HepG2 (cell line): ENCODE measurements at regions not wholly inside any gene's neighbourhood (a gene's known extent, or its start where the extent isn't known, plus 50 kb on each side); places are given as distances from the start of the nearest gene placed in this dataset.
"Not testable (repeated sequence)": the region's sequence is repeated elsewhere in the genome, so short reads cannot be mapped to it uniquely, and the experiment has no call there.

Experiments used
- ATAC-seq: fragments of 200-7000 bp; cut with Tn5 transposase; 3 replicates; pipeline ENCODE4 v1.9.1; 2020; ENCODE audit warnings: mild to moderate bottlenecking, moderate library complexity
- BruUV-seq: library from RNA; stranded (reverse); fragments of 400-500 nt; replicated peaks from 2 replicates; lab custom pipeline; 2021; lab: Mats Ljungman, UMichigan
- CTCF ChIA-PET: fragments of 300-600 bp; formaldehyde crosslinking; extraction: SDS; loops from one replicate; lab custom pipeline; 2021; ENCODE audit warnings: low total read pairs, inconsistent platforms, low intra/inter-chr PET ratio; lab: Yijun Ruan, JAX
- POLR2A ChIA-PET: fragments of 350-600 bp; sonication (Branson Sonifier 250); formaldehyde crosslinking; loops from one replicate; lab custom pipeline; 2020; ENCODE audit warnings: antibody characterized with exemption, inconsistent platforms; lab: Yijun Ruan, JAX
- DNase-seq: peaks from one replicate; pipeline ENCODE4 v3.0.0-alpha.2; 2015; ENCODE audit warnings: low spot score
- FAIRE-seq: peaks from 3 replicates; lab custom pipeline; 2011; peaks lifted over from hg19 to GRCh38; lab: Jason Lieb, UNC
- H2AFZ ChIP-seq: one replicate; pipeline ENCODE4 v1.6.1; 2011; ENCODE audit warnings: low read length, inconsistent platforms
- H3K27ac ChIP-seq: fragments of 300-600 bp; 3 replicates; pipeline ENCODE4 v1.8.0; 2011; ENCODE audit warnings: mixed run types, mild to moderate bottlenecking, mixed read lengths, low read length, inconsistent platforms; ENCODE audit not compliant: insufficient read depth; ENCODE audit errors: extremely low read length
- H3K27me3 ChIP-seq, 2 experiments: fragments of 200-600 bp in 1 of 2; 2 replicates in 1 of 2; 3 replicates in 1 of 2; pipeline versions ENCODE4 v1.6.0 to v1.8.0; 2011; ENCODE audit warnings: low read length in 2 of 2, mild to moderate bottlenecking in 2 of 2, moderate library complexity in 2 of 2, inconsistent platforms in 1 of 2; ENCODE audit not compliant: insufficient read depth in 2 of 2, control insufficient read depth in 1 of 2
- H3K36me3 ChIP-seq, 2 experiments: fragments of 200-600 bp in 1 of 2; replicated peaks in 1 of 2; 2 replicates in 1 of 2; 3 replicates in 1 of 2; pipeline versions ENCODE4 v1.5.1 to v1.8.0; 2011; ENCODE audit warnings: low read length in 2 of 2, inconsistent platforms in 1 of 2; ENCODE audit not compliant: insufficient read depth in 2 of 2, control insufficient read depth in 1 of 2
- H3K4me1 ChIP-seq: 2 replicates; pipeline ENCODE4 v1.5.1; 2012; ENCODE audit warnings: low read length, inconsistent platforms; ENCODE audit not compliant: insufficient read depth
- H3K4me2 ChIP-seq: 2 replicates; pipeline ENCODE4 v1.6.0; 2011; ENCODE audit warnings: low read depth, low read length, inconsistent platforms
- H3K4me3 ChIP-seq, 3 experiments: fragments of 200-600 bp in 1 of 3; sonication (generic), shearing (Covaris generic) in 1 of 3; replicated peaks in 1 of 3; 2 replicates each; pipeline ENCODE4 v1.5.1; 2011 to 2016; ENCODE audit warnings: low read length in 3 of 3, inconsistent platforms in 2 of 3, low read depth in 2 of 3, mild to moderate bottlenecking in 2 of 3, control low read depth in 1 of 3, mixed read lengths in 1 of 3; ENCODE audit not compliant: insufficient read depth in 1 of 3
- H3K79me2 ChIP-seq: one replicate; pipeline ENCODE4 v1.6.1; 2011; ENCODE audit warnings: low read length, inconsistent platforms; ENCODE audit not compliant: insufficient read depth
- H3K9ac ChIP-seq: 2 replicates; pipeline ENCODE4 v1.6.0; 2011; ENCODE audit warnings: mild to moderate bottlenecking, low read depth, low read length, inconsistent platforms; ENCODE audit not compliant: insufficient read depth
- H3K9me3 ChIP-seq: 2 replicates; pipeline ENCODE4 v1.5.1; 2012; ENCODE audit warnings: mild to moderate bottlenecking, low read length
- H4K20me1 ChIP-seq: 2 replicates; pipeline ENCODE4 v1.6.0; 2011; ENCODE audit warnings: inconsistent platforms, mild to moderate bottlenecking, low read length, moderate library complexity; ENCODE audit not compliant: insufficient read depth
- ATF7 ChIP-seq, 2 experiments: fragments of 450-650 bp in 1 of 2; sonication (generic) in 1 of 2; formaldehyde crosslinking in 1 of 2; IDR thresholded peaks; 2 replicates each; pipeline versions ENCODE4 v1.4.0 to v1.6.1; 2016 to 2020; ENCODE audit warnings: antibody characterized with exemption in 1 of 2, mild to moderate bottlenecking in 1 of 2, missing genetic modification reagents in 1 of 2
- HNF4G ChIP-seq, 2 experiments: sonication (generic) in 1 of 2; formaldehyde crosslinking in 1 of 2; IDR thresholded peaks; 2 replicates each; pipeline versions ENCODE4 v1.4.0 to v1.6.1; 2011 to 2020; ENCODE audit warnings: borderline replicate concordance in 2 of 2, low read depth in 2 of 2, mild to moderate bottlenecking in 2 of 2, low read length in 1 of 2, missing genetic modification reagents in 1 of 2, moderate library complexity in 1 of 2
- PTBP1 ChIP-seq: fragments of 200-400 bp; formaldehyde crosslinking; IDR thresholded peaks from 2 replicates; pipeline ENCODE4 v1.6.1; 2018; ENCODE audit warnings: low read length, low read depth; ENCODE audit not compliant: poor library complexity, severe bottlenecking
- RFX3 ChIP-seq: IDR thresholded peaks from 2 replicates; pipeline ENCODE4 v1.6.1; 2016; ENCODE audit warnings: missing biosample characterization, missing genetic modification reagents
- STAG1 ChIP-seq: sonication (generic); formaldehyde crosslinking; IDR thresholded peaks from 2 replicates; pipeline ENCODE4 v1.4.0; 2020; ENCODE audit warnings: missing genetic modification reagents
- ZNF670 ChIP-seq: sonication (generic); formaldehyde crosslinking; IDR thresholded peaks from 2 replicates; pipeline ENCODE4 v1.8.0; 2022; ENCODE audit warnings: mild to moderate bottlenecking, missing genetic modification reagents, borderline replicate concordance
- WGBS: methylation state at CpG from one replicate; pipeline ENCODE4 v1.1.6; 2017; ENCODE audit warnings: low lambda C conversion rate; 5-methylcytosine and 5-hydroxymethylcytosine counted together
- in situ Hi-C: cut with HindIII; loops from 2 replicates; pipeline ENCODE4 v1.10.0; 2017; ENCODE audit warnings: low pct_unique_long_range_greater_than_20kb; ENCODE audit not compliant: extremely low pct_ligation_motif_present
- intact Hi-C: fragments of 100-400 bp; cut with micrococcal nuclease; formaldehyde crosslinking; loops from one replicate; pipeline ENCODE4 v1.10.0; 2022; ENCODE audit not compliant: unreplicated experiment
- TF ChIP-seq, protein P1 (sequence below): sonication (generic); formaldehyde crosslinking; IDR thresholded peaks from 2 replicates; pipeline ENCODE4 v1.4.0; 2020; ENCODE audit warnings: mild to moderate bottlenecking, missing genetic modification reagents

DNA sequence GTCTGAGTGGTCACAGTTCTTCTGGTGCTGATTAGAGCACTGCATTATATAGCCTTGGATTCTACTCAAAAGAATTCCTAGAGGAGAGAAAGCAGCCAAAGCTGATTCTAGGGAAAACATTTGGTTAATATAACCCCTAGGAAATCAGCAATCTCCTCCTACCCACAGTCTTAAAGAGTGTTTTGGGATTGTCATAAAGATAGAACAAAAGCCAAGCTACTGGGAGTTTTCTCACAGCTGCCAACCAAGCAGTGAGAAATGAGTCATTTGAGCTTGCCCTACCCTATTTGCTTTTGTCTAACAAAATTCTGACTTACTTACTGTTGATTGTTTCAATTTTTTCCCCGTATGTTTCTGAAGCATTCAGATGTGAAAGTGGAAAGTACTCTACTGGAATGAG, 469.3 kb downstream of the PLCL1 start:
- POLR2A ChIA-PET: no interaction called here
- no peak overlapping the region for H3K4me3 ChIP-seq
- no peaks in the 10 kb centered on the region for H4K20me1 ChIP-seq
- TF ChIP-seq RFX3: no peak
- no peak for TF ChIP-seq STAG1 (CRISPR knock-in tag)
- TF ChIP-seq PTBP1: no peak
- TF ChIP-seq, protein P1, sequence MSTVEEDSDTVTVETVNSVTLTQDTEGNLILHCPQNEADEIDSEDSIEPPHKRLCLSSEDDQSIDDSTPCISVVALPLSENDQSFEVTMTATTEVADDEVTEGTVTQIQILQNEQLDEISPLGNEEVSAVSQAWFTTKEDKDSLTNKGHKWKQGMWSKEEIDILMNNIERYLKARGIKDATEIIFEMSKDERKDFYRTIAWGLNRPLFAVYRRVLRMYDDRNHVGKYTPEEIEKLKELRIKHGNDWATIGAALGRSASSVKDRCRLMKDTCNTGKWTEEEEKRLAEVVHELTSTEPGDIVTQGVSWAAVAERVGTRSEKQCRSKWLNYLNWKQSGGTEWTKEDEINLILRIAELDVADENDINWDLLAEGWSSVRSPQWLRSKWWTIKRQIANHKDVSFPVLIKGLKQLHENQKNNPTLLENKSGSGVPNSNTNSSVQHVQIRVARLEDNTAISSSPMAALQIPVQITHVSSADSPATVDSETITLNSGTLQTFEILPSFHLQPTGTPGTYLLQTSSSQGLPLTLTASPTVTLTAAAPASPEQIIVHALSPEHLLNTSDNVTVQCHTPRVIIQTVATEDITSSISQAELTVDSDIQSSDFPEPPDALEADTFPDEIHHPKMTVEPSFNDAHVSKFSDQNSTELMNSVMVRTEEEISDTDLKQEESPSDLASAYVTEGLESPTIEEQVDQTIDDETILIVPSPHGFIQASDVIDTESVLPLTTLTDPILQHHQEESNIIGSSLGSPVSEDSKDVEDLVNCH (CRISPR knock-in tag): no peak
- no peak for TF ChIP-seq ZNF670 (CRISPR knock-in tag)
- no peak for TF ChIP-seq HNF4G (IDR thresholded peaks at IDR 0.05; ENCODE audit: borderline replicate concordance, low read depth, low read length)
- TF ChIP-seq HNF4G (CRISPR knock-in tag; IDR thresholded peaks at IDR 0.05; ENCODE audit: borderline replicate concordance, low read depth): no peak
- TF ChIP-seq, all 625 proteins: peak for 0
- no peak overlapping the region for H2AFZ ChIP-seq
- no peak for DNase-seq
- ATAC-seq: no peak
- H3K36me3 ChIP-seq: no peaks in the 10 kb centered on the region
- H3K27ac ChIP-seq: no peak overlapping the region
- intact Hi-C loops (no loop called here), in situ Hi-C loops (no loop called here)
- no peak overlapping the region for H3K4me2 ChIP-seq
- no peaks in the 10 kb centered on the region for H3K4me1 ChIP-seq
- no peak overlapping the region for H3K9ac ChIP-seq
- CTCF ChIA-PET: no interaction called here
- WGBS: 2% methylated on average over 1 of the region's 1 CpG
- H3K27me3 ChIP-seq: no peaks in the 10 kb centered on the region
- no peaks in the 10 kb centered on the region for H3K79me2 ChIP-seq
- no peak for FAIRE-seq
- BruUV-seq: no TSS peak
- no peaks in the 10 kb centered on the region for H3K9me3 ChIP-seq

DNA sequence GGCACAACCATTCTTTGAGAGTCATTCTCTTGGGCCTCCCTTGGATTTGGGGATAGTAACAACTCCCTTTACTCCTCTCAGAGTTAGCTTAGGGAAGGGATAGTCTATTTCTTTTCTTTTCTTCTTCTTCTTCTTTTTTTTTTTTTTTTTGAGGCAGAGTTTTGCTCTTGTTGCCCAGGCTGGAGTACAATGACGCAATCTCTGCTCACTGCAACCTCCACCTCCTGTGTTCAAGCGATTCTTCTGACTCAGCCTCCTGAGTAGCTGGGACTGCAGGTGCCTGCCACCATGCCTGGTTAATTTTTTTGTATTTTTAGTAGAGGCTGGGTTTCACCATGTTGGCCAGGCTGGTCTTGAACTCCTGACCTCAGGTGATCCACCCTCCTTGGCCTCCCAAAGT, 465.8 kb downstream of the PLCL1 start:
- BruUV-seq: not testable (repeated sequence)
- 9% methylated on average over 2 of the region's 2 CpGs for WGBS

More for the DNA sequence above, 465.8 kb downstream of the PLCL1 start:
- in situ Hi-C loops; H3K4me3 ChIP-seq; CTCF ChIA-PET; H3K79me2 ChIP-seq; H3K27ac ChIP-seq; H3K9me3 ChIP-seq; H4K20me1 ChIP-seq; H3K27me3 ChIP-seq; H3K36me3 ChIP-seq; H3K9ac ChIP-seq; H3K4me2 ChIP-seq; FAIRE-seq; TF ChIP-seq ATF7 (CRISPR knock-in tag; IDR thresholded peaks at IDR 0.05): not testable (repeated sequence)
- peak; percentile 77 for TF ChIP-seq ATF7 (IDR thresholded peaks at IDR 0.05)
- TF ChIP-seq, all 625 proteins: peak for 1; not testable (repeated sequence) for 624
- POLR2A ChIA-PET, H2AFZ ChIP-seq, ATAC-seq, H3K4me1 ChIP-seq, intact Hi-C loops, DNase-seq: not testable (repeated sequence)
